WI38 (cell line): ENCODE measurements at regions not wholly inside any gene's neighbourhood (a gene's known extent, or its start where the extent isn't known, plus 50 kb on each side); places are given as distances from the start of the nearest gene placed in this dataset.

Source experiments
- H3K4me3 ChIP-seq: 2 replicates; pipeline ENCODE4 v1.5.1; 2011; ENCODE audit warnings: low read depth, mild to moderate bottlenecking, control low read depth, low read length
- CTCF ChIP-seq: IDR thresholded peaks from 2 replicates; pipeline ENCODE4 v1.5.1; 2012; ENCODE audit warnings: low read depth, mild to moderate bottlenecking, control low read depth, low read length

GRCh38 chr1:79655876-79656275, 649.3 kb upstream of the ADGRL4 start:
- TF ChIP-seq CTCF: no peak
- H3K4me3 ChIP-seq: no peak overlapping the region

GRCh38 chr1:79652426-79652825, 645.9 kb upstream of the ADGRL4 start:
- no peak overlapping the region for H3K4me3 ChIP-seq
- no peak for TF ChIP-seq CTCF

- no peak for TF ChIP-seq CTCF
- H3K4me3 ChIP-seq: no peak overlapping the region
Observed at GRCh38 chr1:79648126-79648525, 641.6 kb upstream of the ADGRL4 start.

- no peak overlapping the region for H3K4me3 ChIP-seq
- no peak for TF ChIP-seq CTCF
Observed at GRCh38 chr1:79646880-79647279, 640.4 kb upstream of the ADGRL4 start.

- TF ChIP-seq CTCF: no peak
- no peak overlapping the region for H3K4me3 ChIP-seq
Observed at GRCh38 chr1:79638382-79638781, 631.9 kb upstream of the ADGRL4 start.

- H3K4me3 ChIP-seq: no peak overlapping the region
- no peak for TF ChIP-seq CTCF
Observed at GRCh38 chr1:79633456-79633855, 626.9 kb upstream of the ADGRL4 start.

GRCh38 chr1:79629414-79629813, 622.9 kb upstream of the ADGRL4 start:
- H3K4me3 ChIP-seq: no peak overlapping the region
- TF ChIP-seq CTCF: no peak
